SK-N-SH treated with all-trans-retinoic acid at 6 μM for 48 hours (cell line): ENCODE measurements at regions not wholly inside any gene's neighbourhood (a gene's known extent, or its start where the extent isn't known, plus 50 kb on each side); places are given as distances from the start of the nearest gene placed in this dataset.

ENCODE experiments used
- ATAC-seq: fragments of 200-7000 bp; cut with Tn5 transposase; 3 replicates; pipeline ENCODE4 v1.9.1; 2020; ENCODE audit warnings: mild to moderate bottlenecking, moderate library complexity
- BACH2 ChIP-seq: fragments of 250-450 bp; sonication (Bioruptor Pico); IDR thresholded peaks from 2 replicates; pipeline ENCODE4 v1.9.0; 2021; ENCODE audit warnings: mild to moderate bottlenecking, borderline replicate concordance
- CREB5 ChIP-seq: fragments of 250-450 bp; sonication (Bioruptor Pico); IDR thresholded peaks from 2 replicates; pipeline ENCODE4 v1.5.1; 2020; ENCODE audit warnings: low read depth, mild to moderate bottlenecking, moderate library complexity
- CSDC2 ChIP-seq: fragments of 250-450 bp; sonication (Bioruptor Pico); IDR thresholded peaks from 2 replicates; pipeline ENCODE4 v1.5.0; 2020; ENCODE audit warnings: mild to moderate bottlenecking, moderate library complexity
- GLIS3 ChIP-seq: fragments of 250-450 bp; sonication (Bioruptor Pico); IDR thresholded peaks from 2 replicates; pipeline ENCODE4 v1.5.0; 2020; ENCODE audit warnings: mild to moderate bottlenecking, moderate library complexity
- ISL1 ChIP-seq: fragments of 250-450 bp; sonication (Bioruptor Pico); IDR thresholded peaks from 2 replicates; pipeline ENCODE4 v2.1.2; 2022; ENCODE audit warnings: mild to moderate bottlenecking, moderate library complexity
- OSR1 ChIP-seq: fragments of 250-450 bp; sonication (Bioruptor Pico); IDR thresholded peaks from 2 replicates; pipeline ENCODE4 v1.8.0; 2022; ENCODE audit warnings: moderate library complexity, mild to moderate bottlenecking, inconsistent platforms
- PATZ1 ChIP-seq: fragments of 250-450 bp; sonication (Bioruptor Pico); IDR thresholded peaks from 2 replicates; pipeline ENCODE4 v1.8.0; 2020; ENCODE audit warnings: mild to moderate bottlenecking, moderate library complexity, borderline replicate concordance
- RARB ChIP-seq: fragments of 250-450 bp; sonication (Bioruptor Pico); IDR thresholded peaks from 2 replicates; pipeline ENCODE4 v1.8.0; 2021; ENCODE audit warnings: mild to moderate bottlenecking, moderate library complexity
- SNAI2 ChIP-seq: fragments of 250-450 bp; sonication (Bioruptor Pico); IDR thresholded peaks from 2 replicates; pipeline ENCODE4 v1.5.0; 2020; ENCODE audit warnings: mild to moderate bottlenecking, moderate library complexity
- TCF4 ChIP-seq: fragments of 250-450 bp; sonication (Bioruptor Pico); IDR thresholded peaks from 2 replicates; pipeline ENCODE4 v1.8.0; 2021; ENCODE audit warnings: mild to moderate bottlenecking, moderate library complexity, borderline replicate concordance
- ZC3H10 ChIP-seq: fragments of 250-450 bp; sonication (Bioruptor Pico); IDR thresholded peaks from 2 replicates; pipeline ENCODE4 v1.5.1; 2021; ENCODE audit warnings: mild to moderate bottlenecking, moderate library complexity
- ZFP3 ChIP-seq: fragments of 250-450 bp; sonication (Bioruptor Pico); IDR thresholded peaks from 2 replicates; pipeline ENCODE4 v1.5.0; 2020; ENCODE audit warnings: mild to moderate bottlenecking, moderate library complexity
- ZFP30 ChIP-seq: fragments of 450-650 bp; formaldehyde crosslinking; IDR thresholded peaks from 2 replicates; pipeline ENCODE4 v1.5.0; 2022; ENCODE audit warnings: mild to moderate bottlenecking, moderate library complexity
- ZNF565 ChIP-seq: fragments of 450-650 bp; formaldehyde crosslinking; conservative IDR thresholded peaks from 2 replicates; pipeline ENCODE4 v1.5.0; 2020; ENCODE audit warnings: low read depth, mild to moderate bottlenecking, moderate library complexity
- ZNF70 ChIP-seq: fragments of 450-650 bp; formaldehyde crosslinking; IDR thresholded peaks from 2 replicates; pipeline ENCODE4 v1.5.0; 2020; ENCODE audit warnings: mild to moderate bottlenecking, moderate library complexity
- ZNF8 ChIP-seq: fragments of 450-650 bp; formaldehyde crosslinking; IDR thresholded peaks from 2 replicates; pipeline ENCODE4 v1.5.0; 2020; ENCODE audit warnings: mild to moderate bottlenecking, moderate library complexity
- TF ChIP-seq, protein P1 (sequence below): fragments of 250-450 bp; sonication (Bioruptor Pico); IDR thresholded peaks from 2 replicates; pipeline ENCODE4 v1.5.1; 2021; ENCODE audit warnings: mild to moderate bottlenecking, moderate library complexity

DNA sequence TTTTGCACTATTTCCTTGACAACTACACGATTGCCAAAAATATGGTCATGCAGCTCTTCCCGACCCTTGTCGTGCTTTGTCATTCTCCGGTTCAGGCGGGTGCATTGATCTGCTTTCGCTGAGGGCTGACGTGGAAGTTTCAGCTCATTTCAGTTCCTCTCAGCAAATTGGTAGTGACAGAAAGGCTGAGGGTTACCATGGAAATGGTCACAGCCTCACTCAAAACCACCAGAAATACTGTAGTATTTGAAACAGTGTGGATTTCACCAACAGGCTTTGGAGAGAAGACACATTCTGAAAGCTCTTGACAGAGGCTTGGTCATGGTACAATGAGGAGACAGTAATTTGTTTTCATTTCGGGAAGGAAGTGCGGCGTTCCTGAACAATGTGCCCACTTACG lies 99.7 kb upstream of the EXOC2 start:
- TF ChIP-seq ISL1 (CRISPR knock-in tag) = no peak
- no peak for TF ChIP-seq TCF4 (CRISPR knock-in tag)
- no peak for ATAC-seq

DNA sequence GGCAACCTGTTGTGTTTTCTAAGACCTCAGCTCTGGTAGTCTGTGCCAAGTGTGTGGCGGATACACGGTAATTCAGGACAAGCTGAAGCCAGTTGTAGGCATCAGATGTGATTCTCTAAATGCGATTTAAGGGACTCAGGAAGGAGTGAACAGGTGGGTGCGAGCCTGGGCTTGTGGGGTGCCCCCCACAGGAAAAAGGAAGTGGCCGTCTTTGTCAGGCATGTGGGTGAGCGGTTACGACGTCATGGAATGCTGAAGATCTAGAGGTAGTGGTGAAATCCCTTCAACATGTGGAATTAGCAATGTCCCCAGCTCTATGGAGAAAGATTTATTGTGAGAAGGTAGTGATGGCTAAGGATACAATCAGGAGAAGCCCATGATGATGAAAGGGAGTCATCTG lies 95.1 kb upstream of the EXOC2 start:
- TF ChIP-seq PATZ1 (CRISPR knock-in tag) = no peak
- no peak for TF ChIP-seq ZC3H10 (CRISPR knock-in tag)
- no peak for TF ChIP-seq CSDC2 (CRISPR knock-in tag)
- no peak for TF ChIP-seq SNAI2 (CRISPR knock-in tag)
- TF ChIP-seq ZNF8 (CRISPR knock-in tag) = no peak
- TF ChIP-seq CREB5 = no peak
- no peak for TF ChIP-seq RARB (CRISPR knock-in tag)
- TF ChIP-seq, protein P1, sequence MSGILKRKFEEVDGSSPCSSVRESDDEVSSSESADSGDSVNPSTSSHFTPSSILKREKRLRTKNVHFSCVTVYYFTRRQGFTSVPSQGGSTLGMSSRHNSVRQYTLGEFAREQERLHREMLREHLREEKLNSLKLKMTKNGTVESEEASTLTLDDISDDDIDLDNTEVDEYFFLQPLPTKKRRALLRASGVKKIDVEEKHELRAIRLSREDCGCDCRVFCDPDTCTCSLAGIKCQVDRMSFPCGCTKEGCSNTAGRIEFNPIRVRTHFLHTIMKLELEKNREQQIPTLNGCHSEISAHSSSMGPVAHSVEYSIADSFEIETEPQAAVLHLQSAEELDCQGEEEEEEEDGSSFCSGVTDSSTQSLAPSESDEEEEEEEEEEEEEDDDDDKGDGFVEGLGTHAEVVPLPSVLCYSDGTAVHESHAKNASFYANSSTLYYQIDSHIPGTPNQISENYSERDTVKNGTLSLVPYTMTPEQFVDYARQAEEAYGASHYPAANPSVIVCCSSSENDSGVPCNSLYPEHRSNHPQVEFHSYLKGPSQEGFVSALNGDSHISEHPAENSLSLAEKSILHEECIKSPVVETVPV = no peak
- ATAC-seq = no peak

GRCh38 chr6:786946-787763 lies 94.2 kb upstream of the EXOC2 start:
- TF ChIP-seq ZFP3 (no peak), SNAI2 (CRISPR knock-in tag) (no peak), ZNF70 (CRISPR knock-in tag) (no peak), ISL1 (CRISPR knock-in tag) (no peak), TCF4 (CRISPR knock-in tag) (no peak), ZFP30 (CRISPR knock-in tag) (no peak), BACH2 (CRISPR knock-in tag) (no peak), CREB5 (no peak), OSR1 (CRISPR knock-in tag) (no peak)
- TF ChIP-seq, protein P1 = no peak
- peak; percentile 79 for ATAC-seq

- TF ChIP-seq ZNF565 (CRISPR knock-in tag) = no peak
- no peak for TF ChIP-seq OSR1 (CRISPR knock-in tag)
Observed at GRCh38 chr6:783966-784735, 91.2 kb upstream of the EXOC2 start.

DNA sequence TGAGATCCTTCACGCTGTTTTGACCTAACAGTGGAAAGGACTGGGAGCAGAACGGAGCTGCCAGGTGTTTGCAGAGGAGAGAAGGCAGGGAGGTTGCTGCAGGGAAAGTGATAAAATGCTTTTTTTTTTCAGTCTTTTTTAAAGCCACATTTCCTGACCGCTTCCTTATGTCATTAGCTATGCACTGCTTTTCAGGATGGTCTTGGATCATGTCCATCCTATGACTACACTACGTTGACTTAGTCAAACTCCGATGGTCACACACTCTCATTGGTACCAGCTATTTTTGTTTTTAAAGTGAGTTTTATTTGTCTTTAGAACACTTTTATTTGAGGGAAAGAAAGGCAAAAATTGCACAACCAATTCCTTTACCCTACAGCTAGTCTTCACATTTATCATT lies 89.2 kb upstream of the EXOC2 start:
- no peak for ATAC-seq

More at GRCh38 chr6:783966-784735, 91.2 kb upstream of the EXOC2 start:
- no peak for ATAC-seq

More for the DNA sequence above, 89.2 kb upstream of the EXOC2 start:
- no peak for TF ChIP-seq OSR1 (CRISPR knock-in tag)
- TF ChIP-seq GLIS3 (CRISPR knock-in tag) = no peak
- TF ChIP-seq TCF4 (CRISPR knock-in tag) = no peak
